ENCODE measurements at regions not wholly inside any gene's neighbourhood (a gene's known extent, or its start where the extent isn't known, plus 50 kb on each side); places are given as distances from the start of the nearest gene placed in this dataset.

DNA sequence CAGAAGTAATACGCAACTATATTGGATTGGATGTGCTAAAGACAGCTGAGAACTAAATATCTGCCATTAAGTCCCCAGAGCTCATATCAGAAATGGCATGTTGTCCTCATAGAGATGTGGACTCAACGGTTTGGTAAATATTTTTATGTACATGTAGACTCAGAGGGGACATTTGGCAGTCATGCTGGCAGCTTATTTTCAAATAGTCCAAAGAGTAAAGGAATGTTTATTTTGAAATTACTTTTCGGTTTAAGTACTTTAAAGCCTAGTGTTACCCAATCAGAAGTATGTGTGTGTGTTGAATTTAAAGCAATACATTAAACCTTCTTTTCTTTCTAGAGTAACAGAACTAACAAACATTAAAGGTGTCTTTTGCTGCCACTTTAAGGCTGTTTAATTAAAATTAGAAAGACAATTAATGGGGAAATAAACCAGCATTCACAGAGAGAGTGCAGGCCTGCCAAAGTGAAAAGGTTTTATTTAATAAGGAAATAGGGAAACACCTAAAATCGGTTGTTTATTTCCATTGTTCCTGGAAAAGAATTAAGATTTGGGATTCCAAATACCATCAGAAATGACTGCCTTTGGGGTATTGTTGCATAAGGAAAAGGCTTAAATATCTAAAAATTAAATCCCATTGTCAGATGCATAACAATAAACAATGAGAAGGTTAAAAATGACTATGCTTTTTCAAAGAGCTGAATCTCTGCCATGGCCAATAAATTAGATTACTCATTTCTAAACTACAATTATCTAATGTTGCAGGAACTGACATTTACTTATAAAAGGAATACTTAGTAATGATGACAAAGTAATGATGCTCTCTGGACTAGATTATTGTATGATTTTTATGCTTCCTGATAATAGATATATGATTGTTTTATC is 113.4 kb upstream of the AHR start:
- no peak for FAIRE-seq

DNA sequence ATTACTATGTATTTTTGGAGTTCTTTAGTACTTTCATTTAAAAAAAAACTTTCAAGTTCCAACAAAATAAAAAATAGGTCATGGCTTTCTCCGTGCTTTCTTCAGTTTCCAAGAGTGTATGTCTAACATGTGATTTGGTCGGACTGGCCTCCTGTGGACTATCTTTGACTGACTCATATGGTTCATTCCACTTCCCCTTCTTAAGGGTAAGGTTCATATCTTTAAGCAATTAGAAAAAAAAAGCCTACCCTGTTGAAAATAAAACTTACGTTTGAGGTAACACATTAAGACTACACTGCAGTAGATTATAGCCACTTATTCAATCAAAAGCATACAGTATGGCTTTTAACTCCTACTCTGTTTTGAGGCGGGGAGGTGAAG is 112.8 kb upstream of the AHR start:
- no peak for FAIRE-seq

DNA sequence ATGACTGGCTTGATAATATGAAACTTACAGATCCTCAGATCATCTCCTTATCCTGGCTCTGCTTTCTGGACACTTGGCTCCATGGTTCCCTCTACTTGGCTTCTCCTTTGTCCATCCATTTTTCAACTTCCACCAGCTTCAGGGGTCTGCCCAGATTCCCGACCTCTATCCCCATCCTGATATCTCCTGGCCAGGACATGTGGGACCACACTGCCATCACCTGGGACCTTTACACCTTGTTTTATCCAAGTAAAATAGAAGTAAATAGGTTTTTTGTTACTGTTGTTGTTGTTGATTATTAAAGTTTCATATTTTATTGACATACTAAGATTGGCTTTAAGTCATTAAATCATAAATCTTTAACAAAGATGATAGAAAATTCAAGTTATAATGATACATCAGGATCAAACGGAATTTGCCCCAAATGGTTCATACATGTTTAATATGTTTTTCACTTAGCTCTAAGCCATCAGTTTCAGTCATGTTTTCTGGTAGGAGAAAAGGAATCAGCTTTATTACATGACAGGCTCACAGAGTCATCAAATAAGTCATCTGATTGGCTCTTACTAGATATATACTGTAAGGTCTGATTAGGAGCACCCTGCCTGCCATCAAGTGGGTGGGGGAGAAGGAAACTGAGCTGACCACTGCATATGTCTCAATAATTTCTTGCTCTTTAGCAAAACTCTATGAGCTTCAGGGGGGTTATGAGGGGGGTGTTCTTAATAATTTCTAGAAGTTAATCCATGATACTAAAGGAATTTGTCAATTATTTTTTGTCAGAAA is 111.5 kb upstream of the AHR start:
- no peak for FAIRE-seq

DNA sequence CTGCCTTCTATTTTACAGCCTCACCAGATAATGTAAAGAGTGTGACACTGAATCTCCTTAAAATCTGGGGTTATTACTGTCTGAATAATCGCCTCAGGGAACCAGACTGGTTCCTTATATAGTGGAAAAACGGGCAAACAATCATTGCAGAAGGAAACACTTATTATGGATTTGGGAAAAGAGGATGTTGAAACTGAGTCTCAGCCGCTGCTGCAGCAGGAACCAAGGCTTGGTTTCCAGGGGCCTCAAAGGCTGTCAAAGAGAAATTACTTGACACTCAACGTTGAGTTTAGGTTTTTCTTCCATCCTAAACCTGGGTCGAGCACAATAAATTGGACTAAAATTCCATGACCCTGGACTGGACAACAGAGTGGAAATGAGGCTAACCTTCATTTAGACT is 103.8 kb upstream of the AHR start:
- FAIRE-seq, result no peak

DNA sequence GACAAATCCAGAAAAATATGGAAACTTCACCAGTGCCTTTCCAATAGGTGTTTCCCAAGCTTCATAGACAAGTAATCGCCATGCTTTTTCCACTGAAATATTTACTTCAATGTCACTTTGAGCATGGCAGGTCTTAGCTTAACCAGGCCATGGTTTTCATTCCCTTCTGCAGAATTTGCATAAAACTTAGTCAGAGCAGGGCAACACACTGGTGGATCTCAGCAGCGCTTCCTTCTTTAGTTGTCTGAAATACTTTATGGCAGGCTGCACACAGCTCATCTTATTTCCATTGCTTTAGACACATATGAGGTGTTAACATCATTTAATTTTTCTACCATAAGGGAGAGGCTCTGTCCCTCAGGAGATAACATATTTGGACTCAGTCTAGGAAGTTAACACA is 102.9 kb upstream of the AHR start:
- FAIRE-seq, result no peak

DNA sequence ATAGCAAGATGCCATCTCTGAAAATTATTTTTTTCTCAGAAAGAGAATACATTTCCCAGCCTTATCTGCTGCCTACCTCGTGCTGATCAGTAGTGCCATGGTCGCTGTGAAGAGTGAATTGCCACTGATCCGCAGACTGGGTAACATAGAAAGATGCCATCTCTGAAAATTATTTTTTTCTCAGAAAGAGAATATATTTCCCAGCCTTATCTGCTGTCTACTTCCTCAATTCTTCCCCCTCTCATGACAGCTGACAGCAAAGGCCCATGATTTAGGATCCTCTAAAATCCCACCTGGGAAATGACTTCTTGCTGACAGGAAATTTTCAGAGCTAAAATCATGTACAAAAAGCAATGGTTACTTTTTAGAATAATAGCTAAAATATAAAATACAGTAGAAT is 92.5 kb upstream of the AHR start:
- no peak for FAIRE-seq

DNA sequence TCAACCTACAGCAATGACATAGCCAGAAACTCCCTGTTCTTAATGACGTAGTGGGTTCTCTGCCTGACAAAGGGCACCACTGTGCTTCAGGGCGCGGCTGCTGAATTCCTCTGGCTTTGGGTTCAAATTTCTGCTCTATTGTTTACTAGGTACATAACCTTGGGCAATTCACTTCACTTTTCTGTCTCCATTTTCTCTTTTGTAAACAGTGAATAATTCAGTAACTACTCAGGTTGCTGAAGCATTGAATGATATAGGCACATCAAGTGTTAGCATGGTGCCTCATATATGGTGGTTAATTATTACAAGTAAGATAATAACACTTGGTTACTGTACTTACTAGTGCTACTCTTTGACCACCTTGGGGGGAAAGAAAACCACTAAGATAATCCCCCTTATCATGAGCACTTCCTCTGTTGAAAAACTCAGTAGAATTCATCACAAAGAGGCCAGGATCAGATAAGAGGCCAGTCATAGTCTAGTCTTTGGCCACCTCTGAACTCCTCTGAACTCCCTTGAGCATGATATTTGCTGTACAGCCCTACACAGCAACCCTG is 92.0 kb upstream of the AHR start:
- no peak for FAIRE-seq

DNA sequence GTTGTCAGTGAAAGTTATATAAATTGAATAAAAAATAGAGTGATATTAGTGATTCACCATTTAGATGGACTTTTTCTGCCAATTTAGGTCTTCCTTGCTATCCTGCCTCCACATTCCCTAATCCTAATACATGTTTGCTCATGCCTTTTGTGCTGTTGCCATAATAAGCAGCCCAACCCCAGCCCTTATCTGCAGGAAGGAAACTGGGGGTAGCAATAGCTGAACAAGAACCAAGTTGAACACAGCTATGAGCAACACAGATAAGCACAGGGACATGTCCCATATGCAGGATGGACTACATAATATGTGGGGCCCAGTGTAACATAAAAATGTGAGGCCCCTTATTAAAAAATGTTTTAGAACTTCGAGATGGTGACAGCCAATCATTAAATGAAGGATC is 91.2 kb upstream of the AHR start:
- FAIRE-seq, result no peak

DNA sequence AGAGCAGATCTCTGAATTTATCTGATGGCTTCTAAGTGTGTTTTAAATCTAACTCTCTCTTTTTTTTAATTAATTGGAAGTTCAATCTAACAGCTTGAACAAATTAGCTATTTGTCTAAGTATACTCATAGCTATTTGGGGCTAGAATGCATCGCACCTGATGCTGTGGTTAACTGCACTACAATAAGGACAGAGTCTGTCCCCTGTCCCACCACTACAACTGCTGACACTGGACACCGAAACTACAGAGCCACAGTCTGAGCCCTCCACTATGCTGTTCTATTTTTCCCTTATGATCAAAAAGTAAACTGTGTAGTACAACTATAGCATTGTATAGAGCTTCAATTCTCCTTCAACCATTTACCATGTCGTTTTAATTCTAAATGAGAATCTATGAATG is 89.4 kb upstream of the AHR start:
- no peak for FAIRE-seq

DNA sequence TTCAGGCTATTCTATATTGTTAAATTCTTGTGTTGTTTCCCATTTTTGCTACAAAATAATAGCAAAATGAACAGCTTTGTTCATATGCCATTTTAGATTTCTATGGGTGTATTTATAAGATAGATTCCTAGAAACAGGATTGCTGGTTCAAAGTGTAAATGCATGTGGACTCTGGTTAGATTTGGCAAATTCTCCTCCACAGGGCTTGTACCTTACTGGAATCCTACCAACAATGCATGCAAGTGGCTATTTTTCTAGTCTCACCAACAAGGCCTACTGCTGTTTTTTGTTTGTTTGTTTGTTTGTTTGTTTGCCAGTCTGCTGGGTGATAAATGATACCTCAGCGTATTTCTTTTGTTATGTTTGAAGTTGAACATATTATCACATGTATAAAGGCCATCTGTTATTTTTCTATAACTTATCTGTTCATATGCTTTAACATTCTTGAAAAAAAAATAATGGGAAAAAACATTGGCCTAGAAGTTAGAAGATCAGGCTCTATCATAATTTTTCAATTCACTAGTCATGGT is 87.1 kb upstream of the AHR start:
- no peak for FAIRE-seq

DNA sequence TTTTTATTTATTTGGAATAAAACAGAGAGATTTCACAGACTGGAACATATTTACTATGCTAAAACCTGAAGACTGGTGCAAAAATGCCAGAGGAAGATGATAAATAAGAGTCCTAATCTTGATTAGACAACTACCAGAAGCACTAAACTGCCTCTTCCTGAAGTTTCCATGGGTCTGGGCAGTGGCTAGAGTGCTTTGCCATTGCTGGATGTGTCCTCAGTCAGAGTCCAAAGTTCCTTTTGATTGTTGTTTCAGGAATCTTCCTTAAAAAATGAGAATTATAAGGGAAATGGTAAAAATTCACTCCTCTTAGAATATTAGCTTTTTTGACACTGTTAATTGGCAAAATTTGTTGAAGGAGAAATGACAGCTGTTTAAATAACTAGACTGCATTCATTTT is 86.3 kb upstream of the AHR start:
- FAIRE-seq, result no peak

DNA sequence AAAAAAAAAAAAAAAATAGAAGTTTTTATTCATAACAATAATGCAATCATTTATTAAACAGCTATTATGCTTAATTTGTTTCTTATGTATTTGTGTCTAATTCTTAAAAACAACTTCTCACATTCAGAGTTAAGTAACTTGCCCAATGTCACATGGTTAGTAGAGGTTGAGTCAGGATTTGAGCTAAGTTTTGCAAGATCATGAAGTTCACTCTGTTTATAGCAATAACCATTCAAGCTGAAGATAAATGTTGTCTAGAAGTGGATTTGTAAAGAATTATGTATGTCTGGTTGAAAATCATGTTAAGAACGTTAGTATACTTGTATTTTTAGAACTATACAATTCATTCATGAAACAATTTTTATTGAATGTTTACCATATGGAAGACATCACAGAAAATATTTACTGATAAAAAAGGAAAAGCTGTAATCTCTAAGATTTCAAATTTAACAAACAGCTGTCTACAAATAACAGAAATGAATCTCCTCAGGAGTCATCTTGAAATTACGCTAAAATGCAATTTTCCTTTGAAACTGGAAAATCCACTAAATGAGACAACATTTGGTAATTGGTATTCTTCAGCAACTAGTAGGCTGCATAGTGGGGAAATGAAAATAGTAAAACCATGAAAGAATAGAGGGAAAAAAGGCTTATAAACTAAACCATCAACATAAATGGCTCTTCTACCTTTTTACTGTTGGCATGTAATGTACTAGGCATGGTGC is 70.5 kb upstream of the AHR start:
- FAIRE-seq, result no peak

DNA sequence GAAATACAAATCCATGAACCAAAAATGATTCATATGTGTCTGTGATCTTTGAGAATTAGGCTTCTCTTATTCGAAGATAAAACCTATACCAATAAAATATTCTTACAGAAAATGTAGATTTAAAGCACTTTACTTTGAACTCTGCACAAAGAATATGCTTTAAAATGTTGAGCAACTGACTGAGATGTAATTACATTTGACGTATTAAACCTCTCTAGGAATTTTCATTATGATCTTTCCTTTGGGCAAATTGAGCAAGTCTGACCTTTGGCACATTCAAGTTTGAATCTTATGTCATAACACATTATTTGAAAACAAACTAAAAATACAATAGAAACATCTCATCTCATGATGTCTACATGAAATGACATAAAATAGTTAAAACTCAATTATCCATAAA is 69.2 kb upstream of the AHR start:
- FAIRE-seq, result no peak

DNA sequence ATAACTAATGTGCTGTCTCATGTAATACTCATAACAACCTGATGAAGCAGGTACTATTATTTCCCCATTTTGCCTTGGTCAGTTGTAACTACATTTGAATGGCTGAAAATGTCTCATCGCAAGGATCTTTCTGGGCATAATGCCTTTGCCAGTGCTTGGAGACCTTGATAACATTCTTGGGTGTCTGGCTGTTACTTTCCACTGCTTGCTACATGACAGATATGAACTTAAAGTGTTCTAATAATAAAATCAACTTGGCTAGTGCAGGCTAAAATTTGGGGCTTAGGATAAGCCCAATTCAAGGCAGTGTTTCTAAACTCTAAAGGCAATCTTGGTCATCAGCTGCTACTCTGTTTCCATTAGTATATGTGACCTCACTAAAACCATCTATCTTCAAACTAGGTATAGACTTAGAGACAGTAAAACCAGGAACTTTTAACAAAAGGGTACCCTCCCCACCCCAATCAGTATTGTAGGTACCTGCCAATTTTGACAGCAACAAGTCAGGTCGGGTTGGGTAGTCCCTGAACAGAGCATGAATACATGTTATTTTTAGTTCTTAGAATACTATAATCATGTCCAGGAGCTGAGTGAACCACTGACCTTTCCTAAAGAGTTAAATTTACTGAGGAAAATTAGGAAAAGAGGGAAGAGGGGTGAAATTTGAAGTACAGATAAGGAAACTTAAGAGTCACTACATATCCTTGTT is 68.2 kb upstream of the AHR start:
- FAIRE-seq, result no peak

DNA sequence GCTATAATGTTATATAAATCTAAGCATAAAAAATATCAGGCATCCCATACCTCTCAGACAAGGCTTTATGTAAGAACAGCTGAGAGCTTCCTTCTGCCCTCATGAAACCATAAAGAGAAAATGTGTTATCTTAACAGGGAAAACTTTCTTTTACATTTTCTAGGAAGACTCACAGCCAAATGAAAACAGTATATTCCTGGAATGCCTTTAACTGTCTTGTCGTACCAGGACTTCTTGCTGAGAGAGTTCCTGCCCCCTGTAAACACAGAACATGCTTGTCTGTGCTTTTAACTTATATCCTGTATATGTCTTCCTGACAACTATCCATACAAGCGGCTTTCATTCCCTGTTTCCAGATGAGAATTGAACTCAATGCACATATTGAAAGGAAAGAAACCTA is 64.8 kb upstream of the AHR start:
- no peak for FAIRE-seq

DNA sequence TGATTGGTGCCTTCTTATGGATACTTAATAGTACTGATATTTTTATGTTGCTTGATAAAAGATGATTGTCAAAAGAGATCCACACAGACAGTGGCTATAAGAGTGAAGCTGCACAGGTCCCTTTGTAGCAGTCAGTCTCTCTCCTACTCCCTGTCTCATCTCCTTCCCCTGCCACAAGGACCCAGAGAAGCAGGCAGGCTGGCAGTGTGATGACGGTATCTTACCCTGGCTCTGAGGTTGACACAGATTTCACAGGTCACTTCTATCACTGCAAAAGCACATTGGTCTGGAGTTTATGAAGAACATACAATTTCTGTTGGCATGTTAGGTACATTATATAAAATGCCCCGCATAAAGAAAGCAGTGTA is 64.4 kb upstream of the AHR start:
- FAIRE-seq, result no peak

DNA sequence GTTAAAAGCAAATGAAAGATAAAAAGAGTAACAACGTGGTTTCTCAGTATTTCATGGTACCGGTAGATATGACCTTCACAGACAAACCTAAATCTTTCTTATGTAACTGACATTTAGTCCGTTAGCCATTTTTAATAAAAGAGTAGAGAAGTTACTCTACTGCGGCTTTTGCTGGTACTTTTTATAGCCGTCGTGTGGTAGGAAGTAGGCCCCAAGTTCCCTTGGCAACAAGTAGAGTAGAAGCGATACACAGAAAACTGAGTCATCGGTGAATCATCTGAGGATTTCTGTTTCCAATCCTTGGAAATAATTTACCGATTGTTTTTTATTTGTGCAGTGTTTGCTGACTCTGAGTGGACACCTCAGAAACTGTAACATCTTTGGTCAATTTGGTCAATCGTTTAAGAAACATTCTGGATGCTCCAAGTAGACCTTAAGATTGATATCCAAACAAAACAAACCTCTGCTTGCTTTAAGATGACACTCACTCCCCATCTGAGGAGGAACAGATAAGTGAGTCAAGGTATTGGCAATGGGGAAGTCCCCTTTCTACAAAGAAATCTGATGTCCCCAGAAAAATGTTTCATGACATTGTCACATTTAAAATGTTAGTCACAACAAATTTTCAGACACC is 63.9 kb upstream of the AHR start:
- FAIRE-seq, result no peak

DNA sequence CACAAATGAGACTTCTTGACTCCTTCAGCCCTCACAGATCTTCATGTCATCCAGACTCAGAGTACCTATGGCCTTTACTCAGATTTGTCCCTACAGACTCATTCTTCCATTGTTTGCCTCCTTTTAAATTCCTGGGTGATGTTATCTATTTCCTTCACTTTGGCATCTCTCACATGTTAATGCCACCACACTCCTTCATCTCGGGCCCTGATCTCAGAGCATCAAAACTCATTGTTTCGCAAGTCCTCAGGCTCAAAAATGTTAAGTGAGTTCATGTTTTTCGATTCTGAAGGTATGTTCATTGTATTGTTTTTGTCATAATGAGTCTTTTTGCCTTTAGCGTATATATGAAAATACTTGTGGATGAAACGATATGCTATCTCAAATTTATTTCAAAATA is 62.3 kb upstream of the AHR start:
- no peak for FAIRE-seq

DNA sequence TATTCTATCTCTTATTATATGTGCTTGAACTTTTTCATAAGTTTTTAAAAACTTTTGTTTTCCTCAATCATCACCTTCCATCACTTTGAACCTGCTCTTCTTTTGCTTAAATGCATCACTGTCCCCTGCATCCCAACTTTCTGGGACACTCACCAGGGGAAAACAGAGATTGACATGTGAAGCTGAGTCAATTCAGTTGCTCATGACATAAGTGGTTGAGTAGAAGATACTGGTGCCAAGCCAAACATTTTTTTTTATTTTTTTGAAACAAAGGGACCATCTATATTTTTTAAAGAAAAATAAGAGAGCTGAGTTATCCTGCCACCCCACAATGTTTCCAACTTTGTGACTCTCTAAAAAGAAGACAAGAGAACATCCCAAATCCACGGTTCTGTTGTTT is 61.8 kb upstream of the AHR start:
- FAIRE-seq, result no peak

DNA sequence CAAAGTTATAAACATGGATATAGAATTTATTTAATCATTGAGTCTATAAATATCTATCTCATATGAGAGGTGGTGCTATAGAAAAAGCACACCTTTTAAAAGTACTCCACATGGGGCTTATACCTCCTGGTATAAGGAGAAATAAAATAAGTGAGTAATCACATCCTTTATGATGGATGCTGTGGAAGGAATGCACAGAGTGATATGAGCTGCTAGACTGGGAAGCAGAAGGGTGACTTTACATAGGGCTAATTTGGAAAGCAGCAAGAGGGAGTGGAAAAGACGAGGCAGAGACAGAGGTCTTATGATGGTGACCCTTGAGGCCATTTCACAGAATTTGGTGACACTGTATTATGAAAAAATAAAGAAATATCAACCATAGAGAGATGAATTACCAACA is 59.4 kb upstream of the AHR start:
- FAIRE-seq, result no peak

DNA sequence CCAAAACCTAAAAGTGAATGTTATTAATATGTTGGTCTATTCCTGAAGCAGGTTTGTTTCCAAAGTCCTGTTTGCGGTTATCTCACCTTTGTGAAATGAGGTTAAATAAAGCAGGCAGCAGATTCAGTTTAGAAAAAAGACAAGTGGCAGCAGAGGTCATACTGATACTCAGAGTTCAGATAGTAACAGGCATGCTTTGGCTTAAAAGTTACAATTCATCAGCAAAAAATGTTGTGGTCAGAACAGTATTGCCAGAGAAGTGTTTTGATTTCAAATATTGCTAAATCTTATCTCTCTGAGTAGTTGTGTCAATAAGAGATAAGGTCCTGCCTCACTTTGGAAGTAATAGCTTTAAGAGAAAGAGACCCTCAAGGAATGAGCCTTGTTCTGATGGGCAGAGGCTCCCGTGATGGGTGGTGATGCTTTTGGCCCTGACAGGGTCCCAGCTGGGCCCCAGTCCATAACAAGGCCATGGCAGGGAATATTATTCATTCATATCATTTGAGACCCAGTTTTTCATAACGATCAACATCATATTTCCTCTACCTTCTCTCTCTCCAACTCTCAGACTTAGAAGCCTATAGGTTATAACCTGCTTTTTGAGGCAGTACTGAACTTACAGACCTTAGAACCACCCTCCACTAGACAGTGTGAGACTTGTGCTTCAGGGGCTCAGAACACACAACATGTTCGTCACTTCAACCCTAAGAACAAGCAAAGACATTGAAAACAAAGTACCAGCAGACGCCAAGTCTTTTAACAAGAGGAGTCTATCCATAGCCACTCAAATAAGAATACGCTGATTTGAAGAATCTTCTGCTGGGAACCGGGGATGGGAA is 58.5 kb upstream of the AHR start:
- FAIRE-seq, result no peak

Data from G401.6 (cell line).